Calu3 (cell line): ENCODE measurements at regions not wholly inside any gene's neighbourhood (a gene's known extent, or its start where the extent isn't known, plus 50 kb on each side); places are given as distances from the start of the nearest gene placed in this dataset.

Experiments used
- BruUV-seq: library from RNA; stranded (reverse); fragments of 400-500 nt; replicated peaks from 2 replicates; lab custom pipeline; 2021; lab: Mats Ljungman, UMichigan
- CTCF ChIA-PET: fragments of 300-600 bp; sonication (Branson Sonifier 250); formaldehyde crosslinking; loops from one replicate; lab custom pipeline; 2022; ENCODE audit warnings: antibody characterized with exemption; lab: Charles Lee
- DNase-seq: peaks from one replicate; pipeline ENCODE4 v3.0.0; 2022
- H3K27ac Mint-ChIP-seq: one replicate; pipeline ENCODE4 v1.8.0; 2022; ENCODE audit warnings: mixed read lengths; ENCODE audit not compliant: unreplicated experiment
- H3K27me3 Mint-ChIP-seq: one replicate; pipeline ENCODE4 v1.8.0; 2022; ENCODE audit warnings: mixed read lengths; ENCODE audit not compliant: unreplicated experiment
- H3K36me3 Mint-ChIP-seq: one replicate; pipeline ENCODE4 v1.8.0; 2022; ENCODE audit warnings: mild to moderate bottlenecking, moderate library complexity, mixed read lengths; ENCODE audit not compliant: insufficient read depth, unreplicated experiment
- H3K4me1 Mint-ChIP-seq: one replicate; pipeline ENCODE4 v1.8.0; 2022; ENCODE audit warnings: mild to moderate bottlenecking, low read depth, mixed read lengths; ENCODE audit not compliant: unreplicated experiment
- H3K4me3 Mint-ChIP-seq: one replicate; pipeline ENCODE4 v1.8.0; 2022; ENCODE audit warnings: mild to moderate bottlenecking, low read depth, moderate library complexity, mixed read lengths; ENCODE audit not compliant: unreplicated experiment
- H3K9me3 Mint-ChIP-seq: one replicate; pipeline ENCODE4 v1.8.0; 2022; ENCODE audit warnings: low read depth, mixed read lengths; ENCODE audit not compliant: unreplicated experiment
- CTCF ChIP-seq: fragments of 200-600 bp; IDR thresholded peaks from one replicate; pipeline ENCODE4 v1.8.0; 2022; ENCODE audit warnings: antibody characterized with exemption; ENCODE audit not compliant: unreplicated experiment
- intact Hi-C: fragments of 100-400 bp; cut with micrococcal nuclease; formaldehyde crosslinking; loops from one replicate; pipeline ENCODE4 v1.10.0; 2022; ENCODE audit not compliant: unreplicated experiment

DNA sequence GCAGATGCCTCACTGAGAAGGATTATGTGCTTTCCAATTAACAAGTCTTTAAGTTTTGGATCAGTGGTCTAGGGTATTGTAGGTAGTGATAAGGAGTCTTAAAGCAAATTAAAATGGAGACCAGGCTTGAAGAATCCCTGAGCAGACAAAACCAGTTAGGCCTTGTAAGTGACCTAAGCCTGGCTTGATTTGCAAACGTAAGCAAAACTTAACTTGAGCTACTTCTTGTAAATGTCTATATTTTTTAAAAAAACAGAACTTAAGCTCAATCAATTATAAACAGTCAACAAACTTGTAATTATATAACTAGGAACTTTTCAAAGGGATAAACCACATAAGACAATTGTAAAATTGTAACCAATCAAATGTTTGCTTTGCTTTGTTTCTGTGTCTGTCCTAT lies 72.7 kb upstream of the NALF2 start:
- CTCF ChIA-PET: no interaction called here
- Mint-ChIP-seq H3K4me1 (no peaks in the 10 kb centered on the region), H3K4me3 (no peak overlapping the region), H3K36me3 (no peaks in the 10 kb centered on the region), H3K27me3 (peaks cover 43% of the 10 kb centered on the region), H3K27ac (no peak overlapping the region), H3K9me3 (no peaks in the 10 kb centered on the region)
- intact Hi-C loops: no loop called here
- DNase-seq: no peak
- TF ChIP-seq CTCF: no peak
- BruUV-seq: no TSS peak

DNA sequence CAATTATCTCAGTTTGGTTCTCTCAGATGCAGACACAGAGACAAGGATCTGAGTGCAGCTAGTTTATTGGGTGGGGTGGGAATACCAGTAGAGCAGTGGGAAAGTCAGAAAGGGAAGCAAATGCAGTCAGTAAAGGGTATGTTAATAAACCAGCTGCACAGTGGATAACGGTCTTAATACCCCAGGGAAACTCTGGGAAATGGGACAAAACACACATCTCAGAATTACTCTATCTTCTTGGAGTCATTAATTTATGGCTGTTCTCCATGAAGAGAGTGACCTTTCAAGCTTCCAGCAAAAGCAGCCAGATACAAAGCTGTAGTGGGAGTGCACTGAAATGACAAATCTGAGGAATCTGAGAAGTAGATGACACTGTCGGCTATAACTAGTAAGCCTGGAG lies 73.3 kb upstream of the NALF2 start:
- Mint-ChIP-seq H3K27ac (no peak overlapping the region), H3K27me3 (peaks cover 50% of the 10 kb centered on the region), H3K9me3 (no peaks in the 10 kb centered on the region), H3K4me3 (no peak overlapping the region), H3K4me1 (no peaks in the 10 kb centered on the region), H3K36me3 (no peaks in the 10 kb centered on the region)
- no peak for DNase-seq
- CTCF ChIA-PET: no interaction called here
- BruUV-seq: no TSS peak
- intact Hi-C loops: no loop called here
- TF ChIP-seq CTCF: no peak

DNA sequence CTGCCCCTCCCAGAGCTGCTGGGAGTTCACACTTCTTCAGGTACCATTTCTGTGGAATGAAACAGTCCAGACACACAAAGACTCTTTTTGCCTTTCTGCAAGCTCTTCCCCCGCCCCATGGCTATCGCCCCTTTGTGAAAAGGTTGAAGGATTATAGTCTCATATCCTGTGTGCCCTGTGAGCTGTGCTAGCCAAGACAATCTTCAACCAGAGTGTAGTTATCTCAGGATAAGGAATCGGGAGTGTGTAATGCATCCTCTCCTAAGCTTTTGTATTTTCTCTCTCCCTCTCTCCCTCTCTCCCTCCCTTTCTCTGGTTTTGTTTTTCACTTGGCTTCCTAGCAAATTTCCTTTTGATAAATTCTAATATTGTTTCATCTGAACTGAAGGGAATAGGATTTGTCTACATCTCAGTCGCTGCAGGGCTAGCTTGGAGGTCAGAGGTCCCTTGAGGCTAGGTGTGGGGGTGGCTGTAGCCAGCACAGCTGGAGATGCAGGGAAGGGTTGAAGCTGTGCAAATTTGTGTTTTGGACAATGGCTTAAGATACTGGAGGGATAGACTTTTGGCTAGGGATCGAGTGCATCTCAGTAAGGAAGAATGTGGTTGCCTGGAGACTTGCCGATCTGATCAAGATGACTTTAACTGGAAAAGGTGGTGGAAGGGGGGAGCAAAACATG lies 74.6 kb upstream of the NALF2 start:
- Mint-ChIP-seq H3K27me3 (peaks cover 59% of the 10 kb centered on the region), H3K4me1 (no peaks in the 10 kb centered on the region), H3K4me3 (no peak overlapping the region), H3K27ac (no peak overlapping the region), H3K36me3 (no peaks in the 10 kb centered on the region), H3K9me3 (no peaks in the 10 kb centered on the region)
- CTCF ChIA-PET: no interaction called here
- BruUV-seq: no TSS peak
- intact Hi-C loops: no loop called here
- no peak for DNase-seq
- no peak for TF ChIP-seq CTCF

DNA sequence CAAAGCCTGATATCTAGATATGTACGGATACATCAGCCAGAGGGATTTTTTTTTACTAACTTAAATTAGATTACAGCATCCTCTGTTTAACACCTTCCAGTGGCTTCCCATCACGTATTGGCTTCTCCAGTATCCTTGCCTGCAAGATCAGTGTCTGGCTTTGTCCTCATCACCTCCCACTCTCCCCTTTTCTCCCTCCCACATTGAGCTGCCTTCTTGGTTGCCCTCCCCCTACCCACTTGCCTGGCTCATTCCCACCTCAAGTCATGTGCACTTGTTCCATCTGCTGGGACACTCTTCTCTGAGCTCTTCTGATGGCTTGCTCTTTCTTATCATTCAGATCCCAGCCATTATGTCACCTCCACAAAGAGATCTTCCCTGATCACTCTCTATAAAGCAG lies 75.9 kb upstream of the NALF2 start:
- no peak for DNase-seq
- no peaks in the 10 kb centered on the region for H3K36me3 Mint-ChIP-seq
- no peak for TF ChIP-seq CTCF
- H3K27ac Mint-ChIP-seq: no peak overlapping the region
- CTCF ChIA-PET: no interaction called here
- no peak overlapping the region for H3K4me3 Mint-ChIP-seq
- H3K9me3 Mint-ChIP-seq: peaks cover 2% of the 10 kb centered on the region
- no peaks in the 10 kb centered on the region for H3K4me1 Mint-ChIP-seq
- peaks cover 59% of the 10 kb centered on the region for H3K27me3 Mint-ChIP-seq
- intact Hi-C loops: no loop called here
- no TSS peak for BruUV-seq
